IMR-90 (cell line): ENCODE measurements at regions not wholly inside any gene's neighbourhood (a gene's known extent, or its start where the extent isn't known, plus 50 kb on each side); places are given as distances from the start of the nearest gene placed in this dataset.

ENCODE experiments used
- ATAC-seq: fragments of 200-7000 bp; cut with Tn5 transposase; 2 replicates; pipeline ENCODE4 v1.9.1; 2020; ENCODE audit warnings: low read depth, mild to moderate bottlenecking, moderate library complexity
- BruUV-seq: library from RNA; stranded (reverse); fragments of 400-500 nt; replicated peaks from 2 replicates; lab custom pipeline; 2021; lab: Mats Ljungman, UMichigan
- CTCF ChIA-PET: fragments of 300-600 bp; formaldehyde crosslinking; extraction: SDS; loops from one replicate; lab custom pipeline; 2021; ENCODE audit warnings: antibody characterized with exemption; lab: Yijun Ruan, JAX
- POLR2A ChIA-PET: fragments of 300-600 bp; sonication (Branson Sonifier 250); formaldehyde crosslinking; loops from one replicate; lab custom pipeline; 2022; ENCODE audit warnings: antibody characterized with exemption; ENCODE audit not compliant: unreplicated experiment; lab: Charles Lee
- DNase-seq: peaks from one replicate; pipeline ENCODE4 v3.0.0; 2013
- H2AFZ ChIP-seq: replicated peaks from 2 replicates; pipeline ENCODE3; 2013; ENCODE audit warnings: low read length, mild to moderate bottlenecking; ENCODE audit not compliant: poor library complexity
- H2AK5ac ChIP-seq: 2 replicates; pipeline ENCODE4 v1.6.1; 2013; ENCODE audit warnings: low read depth, low read length, inconsistent platforms
- H2AK9ac ChIP-seq: replicated peaks from 2 replicates; pipeline ENCODE3; 2013; ENCODE audit warnings: mild to moderate bottlenecking, low read depth, low read length, moderate library complexity; ENCODE audit not compliant: poor library complexity
- H2BK120ac ChIP-seq: 2 replicates; pipeline ENCODE4 v1.6.1; 2013; ENCODE audit warnings: low read depth, low read length, inconsistent platforms
- H2BK15ac ChIP-seq: 3 replicates; pipeline ENCODE4 v1.6.1; 2013; ENCODE audit warnings: low read depth, low read length, inconsistent platforms
- H2BK20ac ChIP-seq: 2 replicates; pipeline ENCODE4 v1.6.1; 2013; ENCODE audit warnings: low read depth, mild to moderate bottlenecking, inconsistent platforms, low read length, moderate library complexity
- H2BK5ac ChIP-seq: 2 replicates; pipeline ENCODE4 v1.6.1; 2013; ENCODE audit warnings: mild to moderate bottlenecking, low read depth, low read length, inconsistent platforms; ENCODE audit not compliant: poor library complexity, severe bottlenecking
- H3K14ac ChIP-seq: replicated peaks from 2 replicates; pipeline ENCODE4 v1.6.1; 2013; ENCODE audit warnings: low read depth, low read length, inconsistent platforms
- H3K18ac ChIP-seq: 2 replicates; pipeline ENCODE4 v1.6.1; 2013; ENCODE audit warnings: low read depth, low read length, control low read depth
- H3K23ac ChIP-seq: 2 replicates; pipeline ENCODE4 v1.6.1; 2013; ENCODE audit warnings: low read depth, low read length, inconsistent platforms
- H3K27ac ChIP-seq: 2 replicates; pipeline ENCODE4 v1.5.1; 2013; ENCODE audit warnings: mild to moderate bottlenecking, control low read depth, low read length; ENCODE audit not compliant: insufficient read depth
- H3K27me3 ChIP-seq: 2 replicates; pipeline ENCODE4 v1.6.1; 2013; ENCODE audit warnings: low read length; ENCODE audit not compliant: control insufficient read depth, insufficient read depth
- H3K36me3 ChIP-seq: 2 replicates; pipeline ENCODE4 v1.6.1; 2013; ENCODE audit warnings: low read length, mixed read lengths; ENCODE audit not compliant: control insufficient read depth, insufficient read depth
- H3K4ac ChIP-seq: 2 replicates; pipeline ENCODE4 v1.6.1; 2013; ENCODE audit warnings: low read depth, low read length, inconsistent platforms
- H3K4me1 ChIP-seq: 2 replicates; pipeline ENCODE4 v1.6.1; 2013; ENCODE audit warnings: low read length, mixed read lengths; ENCODE audit not compliant: control insufficient read depth, insufficient read depth
- H3K4me2 ChIP-seq: 2 replicates; pipeline ENCODE4 v1.6.1; 2013; ENCODE audit warnings: low read depth, mild to moderate bottlenecking, control low read depth, low read length, moderate library complexity
- H3K4me3 ChIP-seq: 2 replicates; pipeline ENCODE4 v1.5.1; 2013; ENCODE audit warnings: low read depth, mild to moderate bottlenecking, control low read depth, low read length, moderate library complexity; ENCODE audit not compliant: insufficient read depth
- H3K56ac ChIP-seq: 2 replicates; pipeline ENCODE4 v1.6.1; 2013; ENCODE audit warnings: low read length, inconsistent platforms; ENCODE audit not compliant: insufficient read depth; ENCODE audit errors: extremely low read depth
- H3K79me1 ChIP-seq, 2 experiments: 2 replicates each; pipeline ENCODE4 v1.6.1; 2013; ENCODE audit warnings: low read length in 2 of 2, inconsistent platforms in 1 of 2, low read depth in 1 of 2
- H3K9ac ChIP-seq: 2 replicates; pipeline ENCODE4 v1.6.1; 2013; ENCODE audit warnings: low read depth, low read length, control low read depth
- H3K9me1 ChIP-seq: 2 replicates; pipeline ENCODE4 v1.6.1; 2013; ENCODE audit warnings: low read length, inconsistent platforms; ENCODE audit not compliant: insufficient read depth
- H3K9me3 ChIP-seq: 2 replicates; pipeline ENCODE4 v1.6.1; 2013; ENCODE audit warnings: low read length; ENCODE audit not compliant: control insufficient read depth, insufficient read depth
- H4K20me1 ChIP-seq: 2 replicates; pipeline ENCODE4 v1.6.1; 2013; ENCODE audit warnings: low read length, inconsistent platforms; ENCODE audit not compliant: insufficient read depth
- H4K5ac ChIP-seq: 2 replicates; pipeline ENCODE4 v1.6.1; 2013; ENCODE audit warnings: mild to moderate bottlenecking, low read depth, low read length, control low read depth
- H4K8ac ChIP-seq, 2 experiments: 2 replicates each; pipeline ENCODE4 v1.6.1; 2013; ENCODE audit warnings: low read depth in 2 of 2, low read length in 2 of 2, control low read depth in 1 of 2, inconsistent platforms in 1 of 2
- H4K91ac ChIP-seq: 2 replicates; pipeline ENCODE4 v1.6.1; 2013; ENCODE audit warnings: low read depth, low read length, inconsistent platforms; ENCODE audit not compliant: insufficient read depth
- MAFK ChIP-seq: IDR thresholded peaks from 2 replicates; pipeline ENCODE4 v1.6.1; 2012; ENCODE audit warnings: low read depth, low read length, improper control_type of control experiment
- NFE2L2 ChIP-seq: fragments of 150-350 bp; IDR thresholded peaks from 2 replicates; pipeline ENCODE4 v1.6.1; 2016; ENCODE audit warnings: low read depth, mild to moderate bottlenecking, low read length
- POLR2A ChIP-seq: IDR thresholded peaks from 2 replicates; pipeline ENCODE4 v1.6.1; 2012; ENCODE audit warnings: mild to moderate bottlenecking, low read depth, low read length
- RCOR1 ChIP-seq: IDR thresholded peaks from 2 replicates; pipeline ENCODE4 v1.6.1; 2012; ENCODE audit warnings: mild to moderate bottlenecking, low read length, improper control_type of control experiment; ENCODE audit not compliant: insufficient replicate concordance
- USF2 ChIP-seq: fragments of 150-350 bp; IDR thresholded peaks from 2 replicates; pipeline ENCODE4 v1.6.1; 2017; ENCODE audit warnings: mild to moderate bottlenecking, antibody characterized with exemption, low read length, low read depth
- dilution Hi-C: fragments of 300-500 bp; cut with HindIII; formaldehyde crosslinking; loops from one replicate; pipeline ENCODE4 v1.14.3; 2018; ENCODE audit warnings: low sequenced_read_pairs; ENCODE audit not compliant: unreplicated experiment
- in situ Hi-C: fragments of 300-500 bp; cut with MboI; formaldehyde crosslinking; loops from 3 replicates; pipeline ENCODE4 v1.14.3; 2019; ENCODE audit warnings: low sequenced_read_pairs, inconsistent platforms, mixed read lengths
- intact Hi-C: fragments of 100-400 bp; cut with micrococcal nuclease; formaldehyde crosslinking; loops from 2 replicates; pipeline ENCODE4 v1.10.0; 2022

GRCh38 chr6:106913111-106913510 lies 61.4 kb downstream of the CD24 start:
- H3K23ac ChIP-seq = no peak overlapping the region
- H3K4ac ChIP-seq = no peak overlapping the region
- H3K36me3 ChIP-seq = no peaks in the 10 kb centered on the region
- TF ChIP-seq USF2 (no peak), RCOR1 (no peak), POLR2A (no peak), MAFK (no peak), NFE2L2 (no peak)
- no peak overlapping the region for H4K91ac ChIP-seq
- in situ Hi-C loops = no loop called here
- H4K20me1 ChIP-seq = no peaks in the 10 kb centered on the region
- H3K79me1 ChIP-seq = no peaks in the 10 kb centered on the region
- no peak overlapping the region for H2AK5ac ChIP-seq
- CTCF ChIA-PET = no interaction called here
- dilution Hi-C loops = no loop called here
- H3K56ac ChIP-seq = no peak overlapping the region
- H2BK20ac ChIP-seq = no peak overlapping the region
- H2BK120ac ChIP-seq = no peak overlapping the region
- no peak overlapping the region for H3K14ac ChIP-seq
- intact Hi-C loops = no loop called here
- H3K27ac ChIP-seq = no peak overlapping the region
- H3K4me1 ChIP-seq = no peaks in the 10 kb centered on the region
- no peak overlapping the region for H2AK9ac ChIP-seq
- DNase-seq = no peak
- no peak overlapping the region for H3K4me3 ChIP-seq
- H2BK5ac ChIP-seq = no peak overlapping the region
- BruUV-seq = no TSS peak
- H3K4me2 ChIP-seq = no peak overlapping the region
- H3K27me3 ChIP-seq = peaks cover 1% of the 10 kb centered on the region; the same call in 1 of the 2 replicates
- H2BK15ac ChIP-seq = no peak overlapping the region
- no peak overlapping the region for H4K8ac ChIP-seq
- H3K9me3 ChIP-seq = no peaks in the 10 kb centered on the region
- POLR2A ChIA-PET = no interaction called here
- H3K9me1 ChIP-seq = no peaks in the 10 kb centered on the region
- H3K9ac ChIP-seq = no peak overlapping the region
- no peak overlapping the region for H3K18ac ChIP-seq
- H4K5ac ChIP-seq = no peak overlapping the region
- no peak overlapping the region for H2AFZ ChIP-seq
- ATAC-seq = no peak
